GM23338 (cell line): ENCODE measurements at regions not wholly inside any gene's neighbourhood (a gene's known extent, or its start where the extent isn't known, plus 50 kb on each side); places are given as distances from the start of the nearest gene placed in this dataset.

ENCODE experiments used
- ATAC-seq: fragments of 200-7000 bp; cut with Tn5 transposase; 3 replicates; pipeline ENCODE4 v1.9.1; 2020
- DNase-seq: peaks from one replicate; pipeline ENCODE4 v3.0.0-alpha.2; 2015; ENCODE audit warnings: low spot score
- H2AFZ ChIP-seq: fragments of 200-600 bp; sonication (generic); 2 replicates; pipeline ENCODE4 v1.8.0; 2016; ENCODE audit warnings: antibody characterized with exemption, mild to moderate bottlenecking, moderate library complexity
- H3F3A ChIP-seq: fragments of 200-600 bp; sonication (generic); replicated peaks from 2 replicates; pipeline ENCODE4 v1.8.0; 2017; ENCODE audit warnings: antibody characterized with exemption, mixed run types, low read depth
- H3K27ac ChIP-seq: fragments of 200-600 bp; sonication (generic); 2 replicates; pipeline ENCODE4 v1.6.1; 2016; ENCODE audit warnings: low read depth
- H3K27me3 ChIP-seq: fragments of 200-600 bp; sonication (generic); 2 replicates; pipeline ENCODE4 v1.8.0; 2016; ENCODE audit warnings: mild to moderate bottlenecking, mixed run types, moderate library complexity; ENCODE audit not compliant: insufficient read depth
- H3K36me3 ChIP-seq: fragments of 200-600 bp; sonication (generic); 2 replicates; pipeline ENCODE4 v1.8.0; 2016; ENCODE audit warnings: mild to moderate bottlenecking; ENCODE audit not compliant: insufficient read depth
- H3K4me1 ChIP-seq: fragments of 200-600 bp; sonication (generic); 2 replicates; pipeline ENCODE4 v1.8.0; 2016; ENCODE audit warnings: mild to moderate bottlenecking, moderate library complexity; ENCODE audit not compliant: insufficient read depth
- H3K4me2 ChIP-seq: fragments of 200-600 bp; sonication (generic); 2 replicates; pipeline ENCODE4 v1.7.1; 2017; ENCODE audit warnings: mixed run types
- H3K4me3 ChIP-seq: fragments of 200-600 bp; sonication (generic); 2 replicates; pipeline ENCODE4 v1.6.1; 2016; ENCODE audit warnings: mixed run types
- H3K79me2 ChIP-seq: fragments of 200-600 bp; sonication (generic); replicated peaks from 2 replicates; pipeline ENCODE4 v1.8.0; 2017; ENCODE audit warnings: mild to moderate bottlenecking; ENCODE audit not compliant: insufficient read depth
- H3K9me2 ChIP-seq: fragments of 200-600 bp; sonication (generic); 2 replicates; pipeline ENCODE4 v1.8.0; 2017; ENCODE audit not compliant: insufficient read depth
- H4K20me1 ChIP-seq: fragments of 200-600 bp; sonication (generic); replicated peaks from 2 replicates; pipeline ENCODE4 v1.8.0; 2017; ENCODE audit warnings: mild to moderate bottlenecking; ENCODE audit not compliant: insufficient read depth
- H3K27ac Mint-ChIP-seq: 2 replicates; pipeline ENCODE4 v1.8.0; 2020; ENCODE audit warnings: inconsistent platforms, mild to moderate bottlenecking, moderate library complexity, mixed read lengths
- H3K27me3 Mint-ChIP-seq: 3 replicates; pipeline ENCODE4 v1.8.0; 2022; ENCODE audit warnings: low read depth, mild to moderate bottlenecking, moderate library complexity, mixed read lengths, inconsistent platforms; ENCODE audit not compliant: insufficient read depth, poor library complexity
- H3K36me3 Mint-ChIP-seq: 3 replicates; pipeline ENCODE4 v1.8.0; 2021; ENCODE audit warnings: low read depth, mild to moderate bottlenecking, inconsistent platforms, moderate library complexity, mixed read lengths
- H3K4me1 Mint-ChIP-seq: 3 replicates; pipeline ENCODE4 v1.8.0; 2020; ENCODE audit warnings: mild to moderate bottlenecking, inconsistent platforms, mixed read lengths
- H3K4me3 Mint-ChIP-seq: 3 replicates; pipeline ENCODE4 v1.8.0; 2021; ENCODE audit warnings: moderate library complexity, mild to moderate bottlenecking, inconsistent platforms, mixed read lengths
- H3K9me3 Mint-ChIP-seq: 3 replicates; pipeline ENCODE4 v1.8.0; 2020; ENCODE audit warnings: moderate library complexity, mild to moderate bottlenecking, inconsistent platforms, mixed read lengths
- CREB1 ChIP-seq: fragments of 250-450 bp; sonication (Bioruptor Pico); IDR thresholded peaks from 2 replicates; pipeline ENCODE4 v1.5.0; 2020; ENCODE audit warnings: low read depth, mild to moderate bottlenecking, moderate library complexity
- EZH2 ChIP-seq: fragments of 200-600 bp; sonication (generic); IDR thresholded peaks from one replicate; pipeline ENCODE4 v1.8.0; 2017; ENCODE audit warnings: antibody characterized with exemption, mild to moderate bottlenecking, low read depth; ENCODE audit not compliant: unreplicated experiment
- EZH2phosphoT487 ChIP-seq: fragments of 200-600 bp; sonication (generic); IDR thresholded peaks from one replicate; pipeline ENCODE4 v1.8.1; 2018; ENCODE audit warnings: antibody characterized with exemption; ENCODE audit not compliant: unreplicated experiment
- JUNB ChIP-seq: IDR thresholded peaks from one replicate; pipeline ENCODE4 v1.6.1; 2016; ENCODE audit warnings: antibody characterized with exemption; ENCODE audit not compliant: unreplicated experiment
- NANOG ChIP-seq: IDR thresholded peaks from 2 replicates; pipeline ENCODE4 v1.6.1; 2016; ENCODE audit warnings: antibody characterized with exemption, borderline replicate concordance
- POLR2AphosphoS5 ChIP-seq: IDR thresholded peaks from 2 replicates; pipeline ENCODE4 v1.6.1; 2016; ENCODE audit warnings: antibody characterized with exemption, low read depth
- STAT1 ChIP-seq: IDR thresholded peaks from one replicate; pipeline ENCODE4 v1.6.1; 2016; ENCODE audit warnings: antibody characterized with exemption; ENCODE audit not compliant: unreplicated experiment
- ZNF114 ChIP-seq: fragments of 250-450 bp; sonication (Bioruptor Pico); IDR thresholded peaks from 2 replicates; pipeline ENCODE4 v1.5.0; 2020; ENCODE audit warnings: mild to moderate bottlenecking, moderate library complexity
- ZNF331 ChIP-seq: fragments of 250-450 bp; sonication (Bioruptor Pico); IDR thresholded peaks from 2 replicates; pipeline ENCODE4 v1.5.0; 2020; ENCODE audit warnings: low read depth, mild to moderate bottlenecking, moderate library complexity
- TF ChIP-seq, protein P1 (sequence below): fragments of 250-450 bp; sonication (Bioruptor Pico); IDR thresholded peaks from 2 replicates; pipeline ENCODE4 v1.5.0; 2020; ENCODE audit warnings: mild to moderate bottlenecking, moderate library complexity
- TF ChIP-seq, protein P2 (sequence below), 2 experiments: fragments of 200-600 bp in 1 of 2; sonication (generic) in 1 of 2; conservative IDR thresholded peaks; 2 replicates each; pipeline versions ENCODE4 v1.5.1 to v1.6.1; 2016 to 2017; ENCODE audit warnings: antibody characterized with exemption in 2 of 2, low read depth in 2 of 2, mild to moderate bottlenecking in 2 of 2, moderate library complexity in 1 of 2
- TF ChIP-seq, protein P3 (sequence below): IDR thresholded peaks from one replicate; pipeline ENCODE4 v1.6.1; 2018; ENCODE audit warnings: antibody characterized with exemption; ENCODE audit not compliant: unreplicated experiment
- TF ChIP-seq, protein P4 (sequence below): IDR thresholded peaks from 2 replicates; pipeline ENCODE4 v1.6.1; 2016; ENCODE audit warnings: antibody characterized with exemption

DNA sequence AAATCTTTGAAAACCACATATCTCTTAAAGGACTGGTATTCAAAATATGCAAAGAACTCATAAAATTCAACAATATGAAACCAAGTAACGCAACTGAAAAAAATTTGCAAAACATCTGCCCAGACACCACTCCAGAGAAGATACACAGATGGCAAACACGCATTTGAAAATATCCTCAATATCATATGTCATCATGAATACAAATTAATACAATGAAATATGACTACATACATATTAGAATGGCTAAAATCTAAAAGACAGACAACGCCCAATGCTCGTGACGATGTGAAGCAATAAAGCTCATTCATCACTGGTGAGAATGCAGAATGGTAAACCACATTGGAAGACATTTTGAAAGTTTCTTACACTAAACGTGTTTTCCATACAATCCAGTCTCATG is 770.1 kb upstream of the CELF2 start:
- H3K4me3 Mint-ChIP-seq = no peak overlapping the region
- Histone ChIP-seq H3F3A (no peaks in the 10 kb centered on the region), H3K79me2 (no peaks in the 10 kb centered on the region), H3K4me2 (no peak overlapping the region), H2AFZ (no peak overlapping the region), H3K27ac (no peak overlapping the region), H3K4me1 (no peaks in the 10 kb centered on the region), H4K20me1 (no peaks in the 10 kb centered on the region), H3K36me3 (no peaks in the 10 kb centered on the region), H3K4me3 (no peak overlapping the region), H3K9me2 (peaks cover 3% of the 10 kb centered on the region; the same call in 1 of the 2 replicates), H3K27me3 (no peaks in the 10 kb centered on the region)
- no peaks in the 10 kb centered on the region for H3K4me1 Mint-ChIP-seq
- H3K9me3 Mint-ChIP-seq = peaks cover 5% of the 10 kb centered on the region; the same call in 2 of the 3 replicates
- DNase-seq (no peak), ATAC-seq (no peak)
- H3K27ac Mint-ChIP-seq = no peak overlapping the region
- TF ChIP-seq ZNF331 = no peak
- TF ChIP-seq, protein P1, sequence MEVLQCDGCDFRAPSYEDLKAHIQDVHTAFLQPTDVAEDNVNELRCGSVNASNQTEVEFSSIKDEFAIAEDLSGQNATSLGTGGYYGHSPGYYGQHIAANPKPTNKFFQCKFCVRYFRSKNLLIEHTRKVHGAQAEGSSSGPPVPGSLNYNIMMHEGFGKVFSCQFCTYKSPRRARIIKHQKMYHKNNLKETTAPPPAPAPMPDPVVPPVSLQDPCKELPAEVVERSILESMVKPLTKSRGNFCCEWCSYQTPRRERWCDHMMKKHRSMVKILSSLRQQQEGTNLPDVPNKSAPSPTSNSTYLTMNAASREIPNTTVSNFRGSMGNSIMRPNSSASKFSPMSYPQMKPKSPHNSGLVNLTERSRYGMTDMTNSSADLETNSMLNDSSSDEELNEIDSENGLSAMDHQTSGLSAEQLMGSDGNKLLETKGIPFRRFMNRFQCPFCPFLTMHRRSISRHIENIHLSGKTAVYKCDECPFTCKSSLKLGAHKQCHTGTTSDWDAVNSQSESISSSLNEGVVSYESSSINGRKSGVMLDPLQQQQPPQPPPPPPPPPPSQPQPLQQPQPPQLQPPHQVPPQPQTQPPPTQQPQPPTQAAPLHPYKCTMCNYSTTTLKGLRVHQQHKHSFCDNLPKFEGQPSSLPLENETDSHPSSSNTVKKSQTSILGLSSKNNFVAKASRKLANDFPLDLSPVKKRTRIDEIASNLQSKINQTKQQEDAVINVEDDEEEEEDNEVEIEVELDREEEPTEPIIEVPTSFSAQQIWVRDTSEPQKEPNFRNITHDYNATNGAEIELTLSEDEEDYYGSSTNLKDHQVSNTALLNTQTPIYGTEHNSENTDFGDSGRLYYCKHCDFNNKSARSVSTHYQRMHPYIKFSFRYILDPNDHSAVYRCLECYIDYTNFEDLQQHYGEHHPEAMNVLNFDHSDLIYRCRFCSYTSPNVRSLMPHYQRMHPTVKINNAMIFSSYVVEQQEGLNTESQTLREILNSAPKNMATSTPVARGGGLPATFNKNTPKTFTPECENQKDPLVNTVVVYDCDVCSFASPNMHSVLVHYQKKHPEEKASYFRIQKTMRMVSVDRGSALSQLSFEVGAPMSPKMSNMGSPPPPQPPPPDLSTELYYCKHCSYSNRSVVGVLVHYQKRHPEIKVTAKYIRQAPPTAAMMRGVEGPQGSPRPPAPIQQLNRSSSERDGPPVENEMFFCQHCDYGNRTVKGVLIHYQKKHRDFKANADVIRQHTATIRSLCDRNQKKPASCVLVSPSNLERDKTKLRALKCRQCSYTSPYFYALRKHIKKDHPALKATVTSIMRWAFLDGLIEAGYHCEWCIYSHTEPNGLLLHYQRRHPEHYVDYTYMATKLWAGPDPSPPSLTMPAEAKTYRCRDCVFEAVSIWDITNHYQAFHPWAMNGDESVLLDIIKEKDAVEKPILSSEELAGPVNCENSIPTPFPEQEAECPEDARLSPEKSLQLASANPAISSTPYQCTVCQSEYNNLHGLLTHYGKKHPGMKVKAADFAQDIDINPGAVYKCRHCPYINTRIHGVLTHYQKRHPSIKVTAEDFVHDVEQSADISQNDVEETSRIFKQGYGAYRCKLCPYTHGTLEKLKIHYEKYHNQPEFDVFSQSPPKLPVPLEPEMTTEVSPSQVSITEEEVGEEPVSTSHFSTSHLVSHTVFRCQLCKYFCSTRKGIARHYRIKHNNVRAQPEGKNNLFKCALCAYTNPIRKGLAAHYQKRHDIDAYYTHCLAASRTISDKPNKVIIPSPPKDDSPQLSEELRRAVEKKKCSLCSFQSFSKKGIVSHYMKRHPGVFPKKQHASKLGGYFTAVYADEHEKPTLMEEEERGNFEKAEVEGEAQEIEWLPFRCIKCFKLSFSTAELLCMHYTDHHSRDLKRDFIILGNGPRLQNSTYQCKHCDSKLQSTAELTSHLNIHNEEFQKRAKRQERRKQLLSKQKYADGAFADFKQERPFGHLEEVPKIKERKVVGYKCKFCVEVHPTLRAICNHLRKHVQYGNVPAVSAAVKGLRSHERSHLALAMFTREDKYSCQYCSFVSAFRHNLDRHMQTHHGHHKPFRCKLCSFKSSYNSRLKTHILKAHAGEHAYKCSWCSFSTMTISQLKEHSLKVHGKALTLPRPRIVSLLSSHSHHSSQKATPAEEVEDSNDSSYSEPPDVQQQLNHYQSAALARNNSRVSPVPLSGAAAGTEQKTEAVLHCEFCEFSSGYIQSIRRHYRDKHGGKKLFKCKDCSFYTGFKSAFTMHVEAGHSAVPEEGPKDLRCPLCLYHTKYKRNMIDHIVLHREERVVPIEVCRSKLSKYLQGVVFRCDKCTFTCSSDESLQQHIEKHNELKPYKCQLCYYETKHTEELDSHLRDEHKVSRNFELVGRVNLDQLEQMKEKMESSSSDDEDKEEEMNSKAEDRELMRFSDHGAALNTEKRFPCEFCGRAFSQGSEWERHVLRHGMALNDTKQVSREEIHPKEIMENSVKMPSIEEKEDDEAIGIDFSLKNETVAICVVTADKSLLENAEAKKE (CRISPR knock-in tag) = no peak
- TF ChIP-seq, protein P2, sequence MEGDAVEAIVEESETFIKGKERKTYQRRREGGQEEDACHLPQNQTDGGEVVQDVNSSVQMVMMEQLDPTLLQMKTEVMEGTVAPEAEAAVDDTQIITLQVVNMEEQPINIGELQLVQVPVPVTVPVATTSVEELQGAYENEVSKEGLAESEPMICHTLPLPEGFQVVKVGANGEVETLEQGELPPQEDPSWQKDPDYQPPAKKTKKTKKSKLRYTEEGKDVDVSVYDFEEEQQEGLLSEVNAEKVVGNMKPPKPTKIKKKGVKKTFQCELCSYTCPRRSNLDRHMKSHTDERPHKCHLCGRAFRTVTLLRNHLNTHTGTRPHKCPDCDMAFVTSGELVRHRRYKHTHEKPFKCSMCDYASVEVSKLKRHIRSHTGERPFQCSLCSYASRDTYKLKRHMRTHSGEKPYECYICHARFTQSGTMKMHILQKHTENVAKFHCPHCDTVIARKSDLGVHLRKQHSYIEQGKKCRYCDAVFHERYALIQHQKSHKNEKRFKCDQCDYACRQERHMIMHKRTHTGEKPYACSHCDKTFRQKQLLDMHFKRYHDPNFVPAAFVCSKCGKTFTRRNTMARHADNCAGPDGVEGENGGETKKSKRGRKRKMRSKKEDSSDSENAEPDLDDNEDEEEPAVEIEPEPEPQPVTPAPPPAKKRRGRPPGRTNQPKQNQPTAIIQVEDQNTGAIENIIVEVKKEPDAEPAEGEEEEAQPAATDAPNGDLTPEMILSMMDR (conservative IDR thresholded peaks at IDR 0.05; ENCODE audit: low read depth in 2 of 2) = no peak
- TF ChIP-seq, protein P3, sequence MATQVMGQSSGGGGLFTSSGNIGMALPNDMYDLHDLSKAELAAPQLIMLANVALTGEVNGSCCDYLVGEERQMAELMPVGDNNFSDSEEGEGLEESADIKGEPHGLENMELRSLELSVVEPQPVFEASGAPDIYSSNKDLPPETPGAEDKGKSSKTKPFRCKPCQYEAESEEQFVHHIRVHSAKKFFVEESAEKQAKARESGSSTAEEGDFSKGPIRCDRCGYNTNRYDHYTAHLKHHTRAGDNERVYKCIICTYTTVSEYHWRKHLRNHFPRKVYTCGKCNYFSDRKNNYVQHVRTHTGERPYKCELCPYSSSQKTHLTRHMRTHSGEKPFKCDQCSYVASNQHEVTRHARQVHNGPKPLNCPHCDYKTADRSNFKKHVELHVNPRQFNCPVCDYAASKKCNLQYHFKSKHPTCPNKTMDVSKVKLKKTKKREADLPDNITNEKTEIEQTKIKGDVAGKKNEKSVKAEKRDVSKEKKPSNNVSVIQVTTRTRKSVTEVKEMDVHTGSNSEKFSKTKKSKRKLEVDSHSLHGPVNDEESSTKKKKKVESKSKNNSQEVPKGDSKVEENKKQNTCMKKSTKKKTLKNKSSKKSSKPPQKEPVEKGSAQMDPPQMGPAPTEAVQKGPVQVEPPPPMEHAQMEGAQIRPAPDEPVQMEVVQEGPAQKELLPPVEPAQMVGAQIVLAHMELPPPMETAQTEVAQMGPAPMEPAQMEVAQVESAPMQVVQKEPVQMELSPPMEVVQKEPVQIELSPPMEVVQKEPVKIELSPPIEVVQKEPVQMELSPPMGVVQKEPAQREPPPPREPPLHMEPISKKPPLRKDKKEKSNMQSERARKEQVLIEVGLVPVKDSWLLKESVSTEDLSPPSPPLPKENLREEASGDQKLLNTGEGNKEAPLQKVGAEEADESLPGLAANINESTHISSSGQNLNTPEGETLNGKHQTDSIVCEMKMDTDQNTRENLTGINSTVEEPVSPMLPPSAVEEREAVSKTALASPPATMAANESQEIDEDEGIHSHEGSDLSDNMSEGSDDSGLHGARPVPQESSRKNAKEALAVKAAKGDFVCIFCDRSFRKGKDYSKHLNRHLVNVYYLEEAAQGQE = no peak
- TF ChIP-seq POLR2AphosphoS5 = no peak
- no peak for TF ChIP-seq EZH2phosphoT487
- TF ChIP-seq, protein P4, sequence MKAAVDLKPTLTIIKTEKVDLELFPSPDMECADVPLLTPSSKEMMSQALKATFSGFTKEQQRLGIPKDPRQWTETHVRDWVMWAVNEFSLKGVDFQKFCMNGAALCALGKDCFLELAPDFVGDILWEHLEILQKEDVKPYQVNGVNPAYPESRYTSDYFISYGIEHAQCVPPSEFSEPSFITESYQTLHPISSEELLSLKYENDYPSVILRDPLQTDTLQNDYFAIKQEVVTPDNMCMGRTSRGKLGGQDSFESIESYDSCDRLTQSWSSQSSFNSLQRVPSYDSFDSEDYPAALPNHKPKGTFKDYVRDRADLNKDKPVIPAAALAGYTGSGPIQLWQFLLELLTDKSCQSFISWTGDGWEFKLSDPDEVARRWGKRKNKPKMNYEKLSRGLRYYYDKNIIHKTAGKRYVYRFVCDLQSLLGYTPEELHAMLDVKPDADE = no peak
- no peak for TF ChIP-seq EZH2
- TF ChIP-seq NANOG = no peak
- TF ChIP-seq ZNF114 = no peak
- no peak for TF ChIP-seq CREB1 (CRISPR knock-in tag)
- TF ChIP-seq STAT1 = no peak
- no peak for TF ChIP-seq JUNB
- peaks cover 2% of the 10 kb centered on the region for H3K27me3 Mint-ChIP-seq
- no peaks in the 10 kb centered on the region; the same call in 2 of the 3 replicates for H3K36me3 Mint-ChIP-seq
